HepG2 (cell line): ENCODE measurements at regions not wholly inside any gene's neighbourhood (a gene's known extent, or its start where the extent isn't known, plus 50 kb on each side); places are given as distances from the start of the nearest gene placed in this dataset.

Experiments used
- CAMTA2 ChIP-seq: sonication (generic); formaldehyde crosslinking; IDR thresholded peaks from 2 replicates; pipeline ENCODE4 v1.4.0; 2020; ENCODE audit warnings: mild to moderate bottlenecking, missing genetic modification reagents, borderline replicate concordance
- EZH2 ChIP-seq: conservative IDR thresholded peaks from 2 replicates; pipeline ENCODE4 v1.6.1; 2012; ENCODE audit warnings: mild to moderate bottlenecking, low read depth, low read length, moderate library complexity
- TARDBP ChIP-seq: sonication (generic); formaldehyde crosslinking; IDR thresholded peaks from 2 replicates; pipeline ENCODE4 v1.8.0; 2022; ENCODE audit warnings: mild to moderate bottlenecking, missing genetic modification reagents
- ZNF558 ChIP-seq: sonication (generic); formaldehyde crosslinking; IDR thresholded peaks from 2 replicates; pipeline ENCODE4 v1.9.0; 2022; ENCODE audit warnings: mild to moderate bottlenecking, missing genetic modification reagents, borderline replicate concordance
- TF ChIP-seq, protein P1 (sequence below): sonication (generic); formaldehyde crosslinking; IDR thresholded peaks from 2 replicates; pipeline ENCODE4 v1.5.0; 2020; ENCODE audit warnings: mild to moderate bottlenecking, missing genetic modification reagents, moderate library complexity

DNA sequence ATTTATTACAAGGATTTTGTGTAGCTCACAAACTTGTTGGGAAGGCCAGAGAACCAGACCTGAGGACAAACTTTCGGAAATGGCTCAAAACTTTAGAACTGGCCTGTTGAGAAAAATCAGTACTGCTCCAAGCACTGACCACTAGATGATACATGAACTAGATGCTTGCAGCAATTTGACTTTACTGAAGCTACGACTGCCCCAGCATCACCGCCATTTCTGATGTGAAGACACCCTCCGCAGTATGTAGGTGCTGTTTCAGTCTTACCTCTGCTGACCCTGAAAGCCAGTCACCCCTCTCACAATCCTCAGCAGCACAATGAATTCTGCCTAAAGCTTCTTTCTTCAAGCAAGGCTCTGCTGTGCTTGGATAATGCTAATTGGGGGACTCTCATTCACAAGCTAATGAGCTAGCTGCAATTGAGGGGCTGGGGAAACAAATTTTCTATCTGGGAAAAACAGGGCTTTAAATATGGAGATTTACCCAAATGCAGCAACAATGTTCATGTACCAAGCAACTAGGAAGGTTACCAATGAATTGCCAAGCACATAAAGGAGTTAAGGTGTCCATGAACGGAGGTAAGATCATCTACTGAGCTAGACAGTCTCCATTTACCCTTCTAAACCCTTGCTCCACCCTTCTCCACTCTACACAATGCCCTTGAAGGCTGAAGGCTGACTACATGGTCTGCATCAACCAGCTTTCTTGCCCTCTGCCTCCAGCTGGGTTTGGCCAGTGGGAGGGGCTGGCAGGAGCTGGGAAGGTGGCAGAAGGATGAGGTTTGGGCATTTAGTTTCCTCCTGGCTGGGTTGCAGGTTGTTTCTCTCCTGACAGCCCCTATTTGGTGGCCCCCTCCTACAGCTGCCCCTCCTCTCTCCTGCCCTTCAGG lies 53.2 kb upstream of the FSTL1 start:
- TF ChIP-seq EZH2 (no peak), CAMTA2 (CRISPR knock-in tag) (no peak), ZNF558 (CRISPR knock-in tag) (no peak), TARDBP (CRISPR knock-in tag) (no peak)
- TF ChIP-seq, protein P1, sequence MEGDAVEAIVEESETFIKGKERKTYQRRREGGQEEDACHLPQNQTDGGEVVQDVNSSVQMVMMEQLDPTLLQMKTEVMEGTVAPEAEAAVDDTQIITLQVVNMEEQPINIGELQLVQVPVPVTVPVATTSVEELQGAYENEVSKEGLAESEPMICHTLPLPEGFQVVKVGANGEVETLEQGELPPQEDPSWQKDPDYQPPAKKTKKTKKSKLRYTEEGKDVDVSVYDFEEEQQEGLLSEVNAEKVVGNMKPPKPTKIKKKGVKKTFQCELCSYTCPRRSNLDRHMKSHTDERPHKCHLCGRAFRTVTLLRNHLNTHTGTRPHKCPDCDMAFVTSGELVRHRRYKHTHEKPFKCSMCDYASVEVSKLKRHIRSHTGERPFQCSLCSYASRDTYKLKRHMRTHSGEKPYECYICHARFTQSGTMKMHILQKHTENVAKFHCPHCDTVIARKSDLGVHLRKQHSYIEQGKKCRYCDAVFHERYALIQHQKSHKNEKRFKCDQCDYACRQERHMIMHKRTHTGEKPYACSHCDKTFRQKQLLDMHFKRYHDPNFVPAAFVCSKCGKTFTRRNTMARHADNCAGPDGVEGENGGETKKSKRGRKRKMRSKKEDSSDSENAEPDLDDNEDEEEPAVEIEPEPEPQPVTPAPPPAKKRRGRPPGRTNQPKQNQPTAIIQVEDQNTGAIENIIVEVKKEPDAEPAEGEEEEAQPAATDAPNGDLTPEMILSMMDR (CRISPR knock-in tag) = no peak
